HG03442 (cell line): ENCODE measurements at regions not wholly inside any gene's neighbourhood (a gene's known extent, or its start where the extent isn't known, plus 50 kb on each side); places are given as distances from the start of the nearest gene placed in this dataset.
A peak's percentile ranks its signal among the peaks of the same experiment; 100 is the strongest.

Experiments used
- ATAC-seq: cut with Tn5 transposase; IDR thresholded peaks from one replicate; pipeline ENCODE4 v1.9.1; 2021; ENCODE audit warnings: mild to moderate bottlenecking, moderate library complexity; ENCODE audit not compliant: unreplicated experiment

GRCh38 chr3:103926936-103927335 is 1439.8 kb upstream of the ALCAM start:
- no peak for ATAC-seq

DNA sequence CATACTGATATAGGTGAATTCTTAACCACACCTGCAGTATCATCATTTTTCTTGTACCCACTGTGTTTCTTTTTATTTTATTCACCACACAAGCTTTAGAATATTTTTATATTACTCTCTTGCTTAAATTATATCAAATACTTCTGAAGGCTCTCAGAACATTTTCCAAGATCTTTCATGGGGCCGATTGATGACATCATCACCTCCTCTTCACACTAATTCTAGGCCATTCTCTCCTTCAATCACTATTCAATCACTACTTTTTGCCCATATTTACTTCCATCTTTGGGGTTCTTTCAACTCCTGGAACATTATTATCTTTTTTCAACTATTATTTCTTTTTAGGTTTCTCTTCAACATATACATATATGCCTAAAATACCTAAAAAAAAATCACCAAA is 1438.8 kb upstream of the ALCAM start:
- no peak for ATAC-seq

GRCh38 chr3:103937094-103937493 is 1429.6 kb upstream of the ALCAM start:
- no peak for ATAC-seq

- ATAC-seq = no peak
These were observed 1419.6 kb upstream of the ALCAM start for GRCh38 chr3:103947062-103947461.

GRCh38 chr3:103949693-103950092 is 1417.0 kb upstream of the ALCAM start:
- ATAC-seq = no peak

- ATAC-seq = no peak
These were observed 1416.0 kb upstream of the ALCAM start for GRCh38 chr3:103950676-103951075.

GRCh38 chr3:103953796-103954195 is 1412.9 kb upstream of the ALCAM start:
- ATAC-seq = no peak

GRCh38 chr3:103960819-103961218 is 1405.9 kb upstream of the ALCAM start:
- ATAC-seq = no peak

GRCh38 chr3:103963599-103963998 is 1403.1 kb upstream of the ALCAM start:
- ATAC-seq = no peak

DNA sequence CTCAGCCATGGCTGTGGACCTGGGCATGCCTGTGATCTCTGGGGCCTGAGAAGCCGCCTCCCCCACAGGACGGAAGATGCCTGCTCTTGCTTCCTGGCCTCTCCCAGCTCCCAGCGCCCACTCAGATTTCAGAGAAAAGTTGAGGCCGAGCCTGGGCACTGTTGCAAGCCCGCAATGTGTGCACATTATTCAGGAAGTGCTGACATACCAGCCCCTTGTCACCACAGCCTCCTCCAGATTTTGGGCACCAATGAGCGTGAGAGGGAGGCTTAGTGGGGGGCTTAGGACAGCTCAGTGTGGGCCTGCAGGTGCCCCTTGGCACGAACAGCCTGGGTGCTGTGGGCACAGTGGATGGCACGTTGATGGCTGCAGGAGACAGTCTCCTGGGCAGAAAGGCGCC is 1400.9 kb upstream of the ALCAM start:
- ATAC-seq = no peak

DNA sequence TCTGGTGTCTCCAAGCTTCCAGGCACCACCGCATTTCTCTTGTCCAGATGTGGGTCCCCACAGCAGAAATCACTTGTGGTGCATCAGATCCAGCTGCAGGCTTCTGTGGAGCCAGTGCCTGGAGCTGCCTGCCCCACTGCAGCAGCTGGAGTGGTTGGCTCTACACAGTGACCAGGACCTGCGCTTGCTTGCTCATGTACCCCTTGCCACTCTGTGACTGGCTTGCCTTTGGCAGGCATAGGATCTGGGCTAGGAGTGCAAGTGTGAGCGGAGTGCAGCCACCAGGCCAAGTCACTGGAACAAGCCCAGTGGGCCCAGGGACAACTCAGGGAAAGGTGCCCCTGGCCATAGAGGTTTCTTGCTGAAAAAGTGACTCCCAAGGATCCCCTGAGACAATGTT is 1400.0 kb upstream of the ALCAM start:
- ATAC-seq = no peak

- ATAC-seq = no peak
These were observed 1398.6 kb upstream of the ALCAM start for GRCh38 chr3:103968131-103968530.

DNA sequence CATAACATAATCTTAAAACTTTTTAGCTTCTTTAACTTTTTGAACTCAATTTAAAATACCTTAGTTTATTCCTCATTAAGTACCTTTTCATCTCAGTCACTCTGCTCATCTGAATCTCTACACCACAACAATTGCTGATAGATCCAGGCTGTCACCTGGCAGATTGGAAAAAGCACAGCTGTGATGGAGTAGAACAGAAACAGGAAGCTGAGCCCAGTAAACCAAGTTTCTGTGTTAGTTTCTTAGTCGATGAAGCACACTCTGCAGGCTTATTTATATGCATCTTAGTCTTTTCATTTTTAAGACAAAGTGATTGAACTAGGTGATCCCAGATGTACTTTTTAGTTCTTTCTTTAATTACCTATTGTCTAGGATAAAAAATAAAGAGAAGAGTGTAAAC is 1398.0 kb upstream of the ALCAM start:
- ATAC-seq = peak; percentile 79

GRCh38 chr3:103976931-103977339 is 1389.8 kb upstream of the ALCAM start:
- peak; percentile 39 for ATAC-seq

GRCh38 chr3:103977417-103977816 is 1389.3 kb upstream of the ALCAM start:
- ATAC-seq = no peak

DNA sequence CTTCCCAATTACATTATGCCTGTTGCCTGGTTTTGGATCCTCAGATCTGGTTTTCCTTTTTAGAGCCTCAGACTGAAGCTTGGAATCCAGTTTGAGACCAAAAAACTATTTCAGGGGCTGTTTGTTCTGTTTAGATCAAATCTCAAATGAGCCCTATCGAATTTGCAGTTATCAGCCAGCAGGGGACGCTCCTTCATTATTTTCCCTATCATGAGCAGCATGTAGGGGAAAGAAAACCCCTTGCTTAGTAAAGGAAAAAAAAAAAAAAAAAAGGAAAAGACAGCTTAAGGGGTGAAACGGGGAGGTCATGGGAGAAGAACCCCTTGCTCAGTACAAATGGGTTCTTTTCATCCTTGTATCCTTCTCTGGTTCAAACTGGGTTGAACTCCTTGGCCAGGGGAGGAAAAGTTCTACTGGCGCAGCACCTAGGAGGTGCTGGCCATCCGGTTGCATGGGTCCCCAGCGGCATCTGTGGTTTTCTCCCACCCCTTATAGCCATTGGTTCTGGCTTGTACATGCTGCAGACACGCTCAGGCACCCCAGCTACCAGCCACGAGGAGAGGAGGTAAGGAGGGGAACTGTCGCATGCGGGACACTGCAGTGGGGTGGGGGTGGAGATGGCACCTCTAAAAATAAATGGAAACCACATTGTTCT is 1375.1 kb upstream of the ALCAM start:
- ATAC-seq = no peak

- no peak for ATAC-seq
These were observed 1374.2 kb upstream of the ALCAM start for GRCh38 chr3:103992469-103992868.

DNA sequence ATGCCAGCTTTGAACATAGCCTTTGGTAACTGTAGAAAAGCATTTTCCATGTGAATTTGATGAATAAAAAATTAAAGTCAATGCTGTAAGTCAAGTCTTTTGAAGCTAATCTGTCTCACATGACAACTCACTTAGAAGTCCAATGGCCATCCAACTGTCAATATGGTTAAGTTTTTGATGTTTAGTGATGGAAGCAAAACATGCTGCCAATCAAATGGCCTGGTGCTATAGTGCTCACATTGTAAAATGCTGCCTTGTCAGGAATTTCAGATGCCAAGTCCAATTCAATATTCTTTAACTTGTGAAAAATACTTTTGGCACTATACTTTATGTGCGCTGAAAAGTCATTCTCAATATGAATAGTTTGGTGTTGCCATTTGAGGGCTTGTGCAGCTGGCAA is 1361.8 kb upstream of the ALCAM start:
- no peak for ATAC-seq

GRCh38 chr3:104005815-104006214 is 1360.9 kb upstream of the ALCAM start:
- ATAC-seq = no peak

GRCh38 chr3:104018541-104018940 is 1348.2 kb upstream of the ALCAM start:
- no peak for ATAC-seq

DNA sequence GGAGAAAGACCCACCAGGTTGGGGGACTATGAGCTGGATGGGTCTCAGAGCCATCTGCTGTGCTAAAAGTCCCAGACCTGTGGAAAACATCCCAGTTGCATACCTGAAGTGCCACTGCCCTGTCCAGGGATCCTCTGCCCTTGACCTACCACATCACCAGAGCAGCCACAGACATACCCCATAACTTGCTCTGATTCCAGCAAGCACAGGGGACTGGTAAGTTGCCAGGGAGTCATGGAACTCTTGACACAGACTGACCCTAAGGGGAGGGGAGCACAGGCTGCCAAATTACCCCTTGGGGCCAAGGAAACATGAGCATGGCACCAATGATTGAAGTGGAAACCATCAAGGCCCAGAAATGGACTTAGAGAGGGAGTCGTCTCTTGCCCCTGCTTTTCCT is 1335.1 kb upstream of the ALCAM start:
- ATAC-seq = no peak

DNA sequence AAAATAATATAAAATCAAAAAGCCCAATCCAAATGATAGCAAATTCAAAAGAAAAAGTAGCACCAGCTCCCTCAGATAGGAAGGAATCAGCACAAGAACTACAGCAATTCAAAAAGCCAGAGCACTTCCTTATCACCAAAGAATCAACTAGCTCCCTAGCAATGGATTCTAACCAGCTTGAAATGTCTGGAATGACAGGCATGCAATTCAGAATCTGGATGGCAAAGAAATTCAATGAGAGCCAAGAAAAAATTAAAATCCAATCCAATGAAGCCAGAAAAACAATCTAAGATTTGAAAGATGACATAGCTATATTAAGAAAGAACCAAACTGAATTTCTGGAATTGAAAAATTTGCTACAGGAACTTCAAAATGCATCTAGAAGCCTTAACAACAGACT is 1334.4 kb upstream of the ALCAM start:
- ATAC-seq = no peak

DNA sequence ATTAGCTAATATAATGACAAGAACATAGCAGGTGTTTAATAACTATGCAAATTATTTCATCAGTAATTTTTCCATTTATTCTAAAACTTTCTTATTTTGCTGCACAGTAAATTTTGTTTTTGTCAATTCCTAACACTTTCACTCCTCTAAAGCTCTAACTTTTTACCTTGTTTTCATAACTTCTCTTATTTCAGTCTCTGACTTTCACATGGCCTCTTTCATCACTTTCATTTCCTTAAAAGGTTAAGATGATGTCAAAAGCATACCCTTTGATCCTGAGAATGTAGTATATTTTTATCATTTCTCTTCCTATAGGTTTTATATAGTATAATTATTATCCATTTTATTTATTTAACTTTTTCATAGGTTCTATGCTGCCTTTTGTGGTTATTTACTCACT is 1325.8 kb upstream of the ALCAM start:
- ATAC-seq = peak; percentile 64
